Right lobe of liver (tissue), 6 donors: ENCODE measurements at regions not wholly inside any gene's neighbourhood (a gene's known extent, or its start where the extent isn't known, plus 50 kb on each side); places are given as distances from the start of the nearest gene placed in this dataset.

Experiments
- ATAC-seq, 4 donors: fragments of 200-7000 bp; cut with Tn5 transposase; one replicate each; pipeline ENCODE4 v1.9.1; 2020; ENCODE audit warnings: mild to moderate bottlenecking in 4 of 4, moderate library complexity in 4 of 4
- DNase-seq, 3 donors: peaks; one replicate each; pipeline ENCODE4 v3.0.0-alpha.2; 2020
- H3K27ac ChIP-seq, 3 donors: fragments of 200-600 bp; one replicate each; pipeline ENCODE4 v1.8.0; 2022
- H3K27me3 ChIP-seq, 2 donors: fragments of 200-600 bp; one replicate each; pipeline ENCODE4 v1.8.0; 2022
- H3K36me3 ChIP-seq, 4 donors: fragments of 200-600 bp; sonication (generic) in 1 of 4; one replicate each; pipeline versions ENCODE4 v1.5.1 to v1.8.0; 2017 to 2022; ENCODE audit warnings: control low read depth in 1 of 4
- H3K4me1 ChIP-seq, 4 donors: fragments of 200-600 bp; sonication (generic) in 1 of 4; one replicate each; pipeline versions ENCODE4 v1.5.1 to v1.8.0; 2017 to 2022; ENCODE audit warnings: control low read depth in 1 of 4
- H3K4me3 ChIP-seq, 3 donors: fragments of 200-600 bp; one replicate each; pipeline ENCODE4 v1.8.0; 2022
- H3K9me3 ChIP-seq, 4 donors: fragments of 200-600 bp; sonication (generic) in 1 of 4; one replicate each; pipeline versions ENCODE4 v1.5.1 to v1.8.0; 2017 to 2022; ENCODE audit warnings: control low read depth in 1 of 4
- CTCF ChIP-seq, 4 donors: fragments of 200-600 bp in 3 of 4; fragments of 450-650 bp in 1 of 4; IDR thresholded peaks; one replicate each; pipeline versions ENCODE4 v1.5.1 to v1.8.0; 2016 to 2022; ENCODE audit warnings: antibody characterized with exemption in 4 of 4, mild to moderate bottlenecking in 2 of 4
- POLR2A ChIP-seq: fragments of 450-650 bp; IDR thresholded peaks from one replicate; pipeline ENCODE4 v1.6.1; 2017; ENCODE audit warnings: antibody characterized with exemption, mild to moderate bottlenecking
- WGBS: methylation state at CpG from one replicate; pipeline ENCODE4 v1.1.6; 2018; ENCODE audit warnings: low coverage, low lambda C conversion rate; ENCODE audit not compliant: insufficient coverage; ENCODE audit errors: missing lambda C conversion rate; 5-methylcytosine and 5-hydroxymethylcytosine counted together
- intact Hi-C, 2 donors: fragments of 100-400 bp; cut with DNase I; formaldehyde crosslinking; loops; one replicate each; pipeline versions ENCODE4 v1.11.2 to v1.14.1; 2022
- donor health status: DM: no; HTN: yes; CAD: no.
- donor health status: DM: no; HTN: no; CAD: no.
- donor health status: DM: no; HTN: no; CAD: no.
- donor health status: DM: no; HTN: yes; CAD: no.
- donor health status: DM: no; HTN: yes; CAD: no.

GRCh38 chr1:90593312-90593711 lies 123.8 kb downstream of the BARHL2 start:
- DNase-seq (no peak), ATAC-seq (no peak)
- H3K4me1 ChIP-seq: no peaks in the 10 kb centered on the region
- H3K9me3 ChIP-seq: no peaks in the 10 kb centered on the region
- no peaks in the 10 kb centered on the region for H3K36me3 ChIP-seq
- intact Hi-C loops: no loop called here
- H3K27ac ChIP-seq: no peak overlapping the region
- TF ChIP-seq POLR2A (no peak), CTCF (IDR thresholded peaks at IDR 0.05) (no peak)
- no peak overlapping the region for H3K4me3 ChIP-seq
- peaks cover 0 to 4% of the 10 kb centered on the region in 2 donors for H3K27me3 ChIP-seq

- H3K27ac ChIP-seq: no peak overlapping the region
- no peak for ATAC-seq
- H3K27me3 ChIP-seq: peaks cover 0 to 4% of the 10 kb centered on the region in 2 donors
- no peaks in the 10 kb centered on the region for H3K4me1 ChIP-seq
- H3K36me3 ChIP-seq: no peaks in the 10 kb centered on the region
- TF ChIP-seq CTCF (IDR thresholded peaks at IDR 0.05): no peak
- no peak for TF ChIP-seq POLR2A
- WGBS: 35% methylated on average over 8 of the region's 10 CpGs
- H3K9me3 ChIP-seq: no peaks in the 10 kb centered on the region
- intact Hi-C loops: no loop called here
- DNase-seq: no peak
- no peak overlapping the region for H3K4me3 ChIP-seq
Measured at GRCh38 chr1:90591970-90592356, 125.1 kb downstream of the BARHL2 start.

- peaks cover 0 to 4% of the 10 kb centered on the region in 2 donors for H3K27me3 ChIP-seq
- H3K4me3 ChIP-seq: no peak overlapping the region
- no peak for TF ChIP-seq CTCF (IDR thresholded peaks at IDR 0.05)
- no peak for TF ChIP-seq POLR2A
- no peak overlapping the region for H3K27ac ChIP-seq
- DNase-seq (no peak), ATAC-seq (no peak)
- intact Hi-C loops: no loop called here
- H3K36me3 ChIP-seq: no peaks in the 10 kb centered on the region
- H3K4me1 ChIP-seq: no peaks in the 10 kb centered on the region
- no peaks in the 10 kb centered on the region for H3K9me3 ChIP-seq
- 54% methylated on average over 4 of the region's 8 CpGs for WGBS
Measured at GRCh38 chr1:90591355-90591969, 125.6 kb downstream of the BARHL2 start.

- intact Hi-C loops: no loop called here
- Histone ChIP-seq H3K4me3 (no peak overlapping the region), H3K9me3 (no peaks in the 10 kb centered on the region), H3K27ac (no peak overlapping the region), H3K27me3 (no peaks in the 10 kb centered on the region), H3K36me3 (no peaks in the 10 kb centered on the region), H3K4me1 (no peaks in the 10 kb centered on the region)
- 66% methylated on average over 3 of the region's 3 CpGs for WGBS
- no peak for DNase-seq
- TF ChIP-seq POLR2A: no peak
- TF ChIP-seq CTCF (IDR thresholded peaks at IDR 0.05): no peak
- no peak for ATAC-seq
Measured at GRCh38 chr1:90580176-90580575, 136.9 kb downstream of the BARHL2 start.
